ENCODE measurements at regions not wholly inside any gene's neighbourhood (a gene's known extent, or its start where the extent isn't known, plus 50 kb on each side); places are given as distances from the start of the nearest gene placed in this dataset.

- H3K36me3 Mint-ChIP-seq (ENCODE audit: low read depth), result no peaks in the 10 kb centered on the region
- H3K9me3 Mint-ChIP-seq, result no peaks in the 10 kb centered on the region
- Histone ChIP-seq H3K79me2 (replicated peaks; ENCODE audit: insufficient read depth) (no peaks in the 10 kb centered on the region), H4K20me1 (replicated peaks; ENCODE audit: insufficient read depth) (no peaks in the 10 kb centered on the region), H3K4me3 (no peak overlapping the region), H3F3A (replicated peaks; ENCODE audit: low read depth) (no peaks in the 10 kb centered on the region), H3K27ac (ENCODE audit: low read depth) (no peak overlapping the region), H2AFZ (no peak overlapping the region), H3K4me2 (no peak overlapping the region), H3K36me3 (ENCODE audit: insufficient read depth) (no peaks in the 10 kb centered on the region), H3K9me2 (ENCODE audit: insufficient read depth) (0 out of 2 replicates have a peak, but pooled peaks cover 2% of the 10 kb centered on the region), H3K4me1 (ENCODE audit: insufficient read depth) (no peaks in the 10 kb centered on the region), H3K27me3 (ENCODE audit: insufficient read depth) (no peaks in the 10 kb centered on the region)
- DNase-seq (ENCODE audit: low spot score) (no peak), ATAC-seq (no peak)
- TF ChIP-seq, protein P1, sequence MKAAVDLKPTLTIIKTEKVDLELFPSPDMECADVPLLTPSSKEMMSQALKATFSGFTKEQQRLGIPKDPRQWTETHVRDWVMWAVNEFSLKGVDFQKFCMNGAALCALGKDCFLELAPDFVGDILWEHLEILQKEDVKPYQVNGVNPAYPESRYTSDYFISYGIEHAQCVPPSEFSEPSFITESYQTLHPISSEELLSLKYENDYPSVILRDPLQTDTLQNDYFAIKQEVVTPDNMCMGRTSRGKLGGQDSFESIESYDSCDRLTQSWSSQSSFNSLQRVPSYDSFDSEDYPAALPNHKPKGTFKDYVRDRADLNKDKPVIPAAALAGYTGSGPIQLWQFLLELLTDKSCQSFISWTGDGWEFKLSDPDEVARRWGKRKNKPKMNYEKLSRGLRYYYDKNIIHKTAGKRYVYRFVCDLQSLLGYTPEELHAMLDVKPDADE (IDR thresholded peaks at IDR 0.05), result no peak
- TF ChIP-seq CREB1 (CRISPR knock-in tag; IDR thresholded peaks at IDR 0.05; ENCODE audit: low read depth), result no peak
- TF ChIP-seq ZNF114 (CRISPR knock-in tag; IDR thresholded peaks at IDR 0.05), result no peak
- TF ChIP-seq, protein P2, sequence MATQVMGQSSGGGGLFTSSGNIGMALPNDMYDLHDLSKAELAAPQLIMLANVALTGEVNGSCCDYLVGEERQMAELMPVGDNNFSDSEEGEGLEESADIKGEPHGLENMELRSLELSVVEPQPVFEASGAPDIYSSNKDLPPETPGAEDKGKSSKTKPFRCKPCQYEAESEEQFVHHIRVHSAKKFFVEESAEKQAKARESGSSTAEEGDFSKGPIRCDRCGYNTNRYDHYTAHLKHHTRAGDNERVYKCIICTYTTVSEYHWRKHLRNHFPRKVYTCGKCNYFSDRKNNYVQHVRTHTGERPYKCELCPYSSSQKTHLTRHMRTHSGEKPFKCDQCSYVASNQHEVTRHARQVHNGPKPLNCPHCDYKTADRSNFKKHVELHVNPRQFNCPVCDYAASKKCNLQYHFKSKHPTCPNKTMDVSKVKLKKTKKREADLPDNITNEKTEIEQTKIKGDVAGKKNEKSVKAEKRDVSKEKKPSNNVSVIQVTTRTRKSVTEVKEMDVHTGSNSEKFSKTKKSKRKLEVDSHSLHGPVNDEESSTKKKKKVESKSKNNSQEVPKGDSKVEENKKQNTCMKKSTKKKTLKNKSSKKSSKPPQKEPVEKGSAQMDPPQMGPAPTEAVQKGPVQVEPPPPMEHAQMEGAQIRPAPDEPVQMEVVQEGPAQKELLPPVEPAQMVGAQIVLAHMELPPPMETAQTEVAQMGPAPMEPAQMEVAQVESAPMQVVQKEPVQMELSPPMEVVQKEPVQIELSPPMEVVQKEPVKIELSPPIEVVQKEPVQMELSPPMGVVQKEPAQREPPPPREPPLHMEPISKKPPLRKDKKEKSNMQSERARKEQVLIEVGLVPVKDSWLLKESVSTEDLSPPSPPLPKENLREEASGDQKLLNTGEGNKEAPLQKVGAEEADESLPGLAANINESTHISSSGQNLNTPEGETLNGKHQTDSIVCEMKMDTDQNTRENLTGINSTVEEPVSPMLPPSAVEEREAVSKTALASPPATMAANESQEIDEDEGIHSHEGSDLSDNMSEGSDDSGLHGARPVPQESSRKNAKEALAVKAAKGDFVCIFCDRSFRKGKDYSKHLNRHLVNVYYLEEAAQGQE (IDR thresholded peaks at IDR 0.05; ENCODE audit: unreplicated experiment), result no peak
- TF ChIP-seq, protein P3, sequence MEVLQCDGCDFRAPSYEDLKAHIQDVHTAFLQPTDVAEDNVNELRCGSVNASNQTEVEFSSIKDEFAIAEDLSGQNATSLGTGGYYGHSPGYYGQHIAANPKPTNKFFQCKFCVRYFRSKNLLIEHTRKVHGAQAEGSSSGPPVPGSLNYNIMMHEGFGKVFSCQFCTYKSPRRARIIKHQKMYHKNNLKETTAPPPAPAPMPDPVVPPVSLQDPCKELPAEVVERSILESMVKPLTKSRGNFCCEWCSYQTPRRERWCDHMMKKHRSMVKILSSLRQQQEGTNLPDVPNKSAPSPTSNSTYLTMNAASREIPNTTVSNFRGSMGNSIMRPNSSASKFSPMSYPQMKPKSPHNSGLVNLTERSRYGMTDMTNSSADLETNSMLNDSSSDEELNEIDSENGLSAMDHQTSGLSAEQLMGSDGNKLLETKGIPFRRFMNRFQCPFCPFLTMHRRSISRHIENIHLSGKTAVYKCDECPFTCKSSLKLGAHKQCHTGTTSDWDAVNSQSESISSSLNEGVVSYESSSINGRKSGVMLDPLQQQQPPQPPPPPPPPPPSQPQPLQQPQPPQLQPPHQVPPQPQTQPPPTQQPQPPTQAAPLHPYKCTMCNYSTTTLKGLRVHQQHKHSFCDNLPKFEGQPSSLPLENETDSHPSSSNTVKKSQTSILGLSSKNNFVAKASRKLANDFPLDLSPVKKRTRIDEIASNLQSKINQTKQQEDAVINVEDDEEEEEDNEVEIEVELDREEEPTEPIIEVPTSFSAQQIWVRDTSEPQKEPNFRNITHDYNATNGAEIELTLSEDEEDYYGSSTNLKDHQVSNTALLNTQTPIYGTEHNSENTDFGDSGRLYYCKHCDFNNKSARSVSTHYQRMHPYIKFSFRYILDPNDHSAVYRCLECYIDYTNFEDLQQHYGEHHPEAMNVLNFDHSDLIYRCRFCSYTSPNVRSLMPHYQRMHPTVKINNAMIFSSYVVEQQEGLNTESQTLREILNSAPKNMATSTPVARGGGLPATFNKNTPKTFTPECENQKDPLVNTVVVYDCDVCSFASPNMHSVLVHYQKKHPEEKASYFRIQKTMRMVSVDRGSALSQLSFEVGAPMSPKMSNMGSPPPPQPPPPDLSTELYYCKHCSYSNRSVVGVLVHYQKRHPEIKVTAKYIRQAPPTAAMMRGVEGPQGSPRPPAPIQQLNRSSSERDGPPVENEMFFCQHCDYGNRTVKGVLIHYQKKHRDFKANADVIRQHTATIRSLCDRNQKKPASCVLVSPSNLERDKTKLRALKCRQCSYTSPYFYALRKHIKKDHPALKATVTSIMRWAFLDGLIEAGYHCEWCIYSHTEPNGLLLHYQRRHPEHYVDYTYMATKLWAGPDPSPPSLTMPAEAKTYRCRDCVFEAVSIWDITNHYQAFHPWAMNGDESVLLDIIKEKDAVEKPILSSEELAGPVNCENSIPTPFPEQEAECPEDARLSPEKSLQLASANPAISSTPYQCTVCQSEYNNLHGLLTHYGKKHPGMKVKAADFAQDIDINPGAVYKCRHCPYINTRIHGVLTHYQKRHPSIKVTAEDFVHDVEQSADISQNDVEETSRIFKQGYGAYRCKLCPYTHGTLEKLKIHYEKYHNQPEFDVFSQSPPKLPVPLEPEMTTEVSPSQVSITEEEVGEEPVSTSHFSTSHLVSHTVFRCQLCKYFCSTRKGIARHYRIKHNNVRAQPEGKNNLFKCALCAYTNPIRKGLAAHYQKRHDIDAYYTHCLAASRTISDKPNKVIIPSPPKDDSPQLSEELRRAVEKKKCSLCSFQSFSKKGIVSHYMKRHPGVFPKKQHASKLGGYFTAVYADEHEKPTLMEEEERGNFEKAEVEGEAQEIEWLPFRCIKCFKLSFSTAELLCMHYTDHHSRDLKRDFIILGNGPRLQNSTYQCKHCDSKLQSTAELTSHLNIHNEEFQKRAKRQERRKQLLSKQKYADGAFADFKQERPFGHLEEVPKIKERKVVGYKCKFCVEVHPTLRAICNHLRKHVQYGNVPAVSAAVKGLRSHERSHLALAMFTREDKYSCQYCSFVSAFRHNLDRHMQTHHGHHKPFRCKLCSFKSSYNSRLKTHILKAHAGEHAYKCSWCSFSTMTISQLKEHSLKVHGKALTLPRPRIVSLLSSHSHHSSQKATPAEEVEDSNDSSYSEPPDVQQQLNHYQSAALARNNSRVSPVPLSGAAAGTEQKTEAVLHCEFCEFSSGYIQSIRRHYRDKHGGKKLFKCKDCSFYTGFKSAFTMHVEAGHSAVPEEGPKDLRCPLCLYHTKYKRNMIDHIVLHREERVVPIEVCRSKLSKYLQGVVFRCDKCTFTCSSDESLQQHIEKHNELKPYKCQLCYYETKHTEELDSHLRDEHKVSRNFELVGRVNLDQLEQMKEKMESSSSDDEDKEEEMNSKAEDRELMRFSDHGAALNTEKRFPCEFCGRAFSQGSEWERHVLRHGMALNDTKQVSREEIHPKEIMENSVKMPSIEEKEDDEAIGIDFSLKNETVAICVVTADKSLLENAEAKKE (CRISPR knock-in tag; IDR thresholded peaks at IDR 0.05), result no peak
- no peak for TF ChIP-seq JUNB (IDR thresholded peaks at IDR 0.05; ENCODE audit: unreplicated experiment)
- no peaks in the 10 kb centered on the region for H3K27me3 Mint-ChIP-seq (ENCODE audit: insufficient read depth, low read depth, poor library complexity)
- no peak overlapping the region for H3K27ac Mint-ChIP-seq
- no peaks in the 10 kb centered on the region for H3K4me1 Mint-ChIP-seq
- no peak overlapping the region for H3K4me3 Mint-ChIP-seq
Measured at GRCh38 chr2:204486805-204487204, 58.5 kb upstream of the PARD3B start.

Measured in GM23338 (cell line).